Muscle layer of colon (tissue), 2 donors: ENCODE measurements at regions not wholly inside any gene's neighbourhood (a gene's known extent, or its start where the extent isn't known, plus 50 kb on each side); places are given as distances from the start of the nearest gene placed in this dataset.

Source experiments
- H3K27ac ChIP-seq: one replicate; pipeline ENCODE4 v1.7.0; 2013; ENCODE audit warnings: low read depth, mild to moderate bottlenecking, low read length, moderate library complexity
- H3K27me3 ChIP-seq, 2 donors: one replicate each; pipeline ENCODE4 v1.7.0; 2013; ENCODE audit warnings: low read length in 2 of 2, mild to moderate bottlenecking in 2 of 2; ENCODE audit not compliant: insufficient read depth in 2 of 2, control insufficient read depth in 1 of 2
- H3K36me3 ChIP-seq: one replicate; pipeline ENCODE4 v1.7.0; 2013; ENCODE audit warnings: mild to moderate bottlenecking, low read length; ENCODE audit not compliant: insufficient read depth
- H3K4me1 ChIP-seq: one replicate; pipeline ENCODE4 v1.7.0; 2013; ENCODE audit warnings: mild to moderate bottlenecking, low read length; ENCODE audit not compliant: insufficient read depth
- H3K4me3 ChIP-seq, 2 donors: one replicate each; pipeline ENCODE4 v1.7.0; 2013; ENCODE audit warnings: low read length in 2 of 2, low read depth in 1 of 2, mild to moderate bottlenecking in 1 of 2, moderate library complexity in 1 of 2
- H3K9ac ChIP-seq: one replicate; pipeline ENCODE4 v1.7.0; 2013; ENCODE audit warnings: low read length
- H3K9me3 ChIP-seq: one replicate; pipeline ENCODE4 v1.7.0; 2013; ENCODE audit warnings: mild to moderate bottlenecking, low read length
- donor health status: abdominal sarcoma.
- donor health status: Adenocarcinoma of cecum.

DNA sequence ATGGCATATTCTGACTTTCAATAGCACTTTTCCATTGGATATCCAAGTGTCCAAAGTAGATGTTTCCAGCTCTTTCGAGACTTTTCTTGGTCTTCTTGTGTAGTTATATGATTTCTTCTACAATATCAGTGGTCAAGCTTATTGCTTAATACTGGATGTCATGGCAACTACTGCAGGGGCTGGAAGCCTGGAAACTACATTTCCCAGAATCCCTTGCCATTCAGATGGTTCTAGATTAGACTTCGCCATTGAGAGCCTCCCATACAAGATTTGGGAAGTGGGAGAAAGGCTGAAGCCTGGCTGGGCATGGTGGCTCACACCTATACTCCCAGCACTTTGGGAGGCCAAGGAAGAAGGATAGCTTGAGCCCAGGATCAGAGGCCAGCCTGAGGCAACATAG is 153.6 kb downstream of the C16orf95 start:
- no peaks in the 10 kb centered on the region for H3K4me1 ChIP-seq
- H3K27ac ChIP-seq: no peak overlapping the region
- no peaks in the 10 kb centered on the region for H3K36me3 ChIP-seq
- H3K9ac ChIP-seq: no peak overlapping the region
- H3K27me3 ChIP-seq: peaks cover 0 to 4% of the 10 kb centered on the region in 2 donors
- no peaks in the 10 kb centered on the region for H3K9me3 ChIP-seq
- H3K4me3 ChIP-seq: no peak overlapping the region

DNA sequence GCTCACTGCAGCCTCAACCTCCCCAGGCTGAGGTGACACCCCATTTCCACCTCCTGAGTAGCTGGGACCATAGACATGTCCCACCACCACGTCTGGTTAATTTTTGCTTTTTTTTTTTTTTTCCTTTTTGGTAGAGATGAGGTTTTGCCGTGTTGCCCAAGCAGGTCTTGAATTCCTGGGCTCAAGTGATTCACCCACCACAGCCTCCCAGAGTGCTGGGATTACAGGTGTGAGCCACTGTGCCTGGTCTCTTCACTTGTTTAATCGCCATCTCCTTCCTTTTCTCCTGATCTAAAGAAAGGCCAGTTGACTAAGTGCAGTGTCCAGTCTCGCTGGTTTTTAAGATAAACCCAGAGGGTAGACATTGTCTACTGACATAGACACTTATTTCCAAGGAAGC is 152.0 kb downstream of the C16orf95 start:
- H3K27me3 ChIP-seq: peaks cover 0 to 4% of the 10 kb centered on the region in 2 donors
- H3K27ac ChIP-seq: no peak overlapping the region
- no peaks in the 10 kb centered on the region for H3K36me3 ChIP-seq
- no peaks in the 10 kb centered on the region for H3K9me3 ChIP-seq
- H3K4me1 ChIP-seq: no peaks in the 10 kb centered on the region
- no peak overlapping the region for H3K4me3 ChIP-seq
- H3K9ac ChIP-seq: no peak overlapping the region

GRCh38 chr16:87165885-87166284 is 151.3 kb downstream of the C16orf95 start:
- H3K36me3 ChIP-seq: no peaks in the 10 kb centered on the region
- no peak overlapping the region for H3K27ac ChIP-seq
- H3K4me3 ChIP-seq: no peak overlapping the region
- H3K9ac ChIP-seq: no peak overlapping the region
- no peaks in the 10 kb centered on the region for H3K4me1 ChIP-seq
- no peaks in the 10 kb centered on the region for H3K9me3 ChIP-seq
- H3K27me3 ChIP-seq: peaks cover 0 to 4% of the 10 kb centered on the region in 2 donors

DNA sequence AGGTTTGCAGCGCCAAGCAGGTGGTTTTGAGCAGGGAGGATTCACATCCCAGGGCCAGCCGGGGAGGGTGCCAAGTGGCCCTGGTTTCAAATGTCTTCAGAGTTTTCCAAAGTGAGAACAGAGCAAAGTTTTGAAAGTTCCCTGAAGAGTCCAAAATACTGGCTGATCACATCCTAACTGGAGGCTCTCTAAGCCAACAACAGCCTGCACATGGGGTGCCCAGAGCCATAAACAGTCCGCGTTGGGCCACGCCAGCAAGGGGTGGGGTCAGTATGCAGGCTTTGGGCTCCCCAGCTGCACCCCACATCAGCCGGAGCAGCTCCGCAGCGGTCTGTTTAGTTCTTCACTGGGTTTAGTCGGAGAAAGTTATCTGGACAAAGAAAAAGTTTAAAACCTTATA is 150.9 kb downstream of the C16orf95 start:
- Histone ChIP-seq H3K36me3 (no peaks in the 10 kb centered on the region), H3K27me3 (peaks cover 0 to 4% of the 10 kb centered on the region in 2 donors), H3K4me3 (no peak overlapping the region), H3K9me3 (no peaks in the 10 kb centered on the region), H3K27ac (no peak overlapping the region), H3K4me1 (no peaks in the 10 kb centered on the region), H3K9ac (no peak overlapping the region)

- no peaks in the 10 kb centered on the region for H3K9me3 ChIP-seq
- no peaks in the 10 kb centered on the region for H3K4me1 ChIP-seq
- no peak overlapping the region for H3K9ac ChIP-seq
- H3K27me3 ChIP-seq: peaks cover 0 to 4% of the 10 kb centered on the region in 2 donors
- H3K36me3 ChIP-seq: no peaks in the 10 kb centered on the region
- no peak overlapping the region for H3K27ac ChIP-seq
- no peak overlapping the region for H3K4me3 ChIP-seq
These were observed 150.3 kb downstream of the C16orf95 start for GRCh38 chr16:87166934-87167333.

GRCh38 chr16:87169509-87169995 is 147.6 kb downstream of the C16orf95 start:
- Histone ChIP-seq H3K27ac (no peak overlapping the region), H3K36me3 (no peaks in the 10 kb centered on the region), H3K4me3 (no peak overlapping the region), H3K9ac (no peak overlapping the region), H3K27me3 (no peaks in the 10 kb centered on the region), H3K4me1 (no peaks in the 10 kb centered on the region), H3K9me3 (no peaks in the 10 kb centered on the region)

GRCh38 chr16:87170310-87170709 is 146.9 kb downstream of the C16orf95 start:
- Histone ChIP-seq H3K9ac (no peak overlapping the region), H3K4me1 (no peaks in the 10 kb centered on the region)

DNA sequence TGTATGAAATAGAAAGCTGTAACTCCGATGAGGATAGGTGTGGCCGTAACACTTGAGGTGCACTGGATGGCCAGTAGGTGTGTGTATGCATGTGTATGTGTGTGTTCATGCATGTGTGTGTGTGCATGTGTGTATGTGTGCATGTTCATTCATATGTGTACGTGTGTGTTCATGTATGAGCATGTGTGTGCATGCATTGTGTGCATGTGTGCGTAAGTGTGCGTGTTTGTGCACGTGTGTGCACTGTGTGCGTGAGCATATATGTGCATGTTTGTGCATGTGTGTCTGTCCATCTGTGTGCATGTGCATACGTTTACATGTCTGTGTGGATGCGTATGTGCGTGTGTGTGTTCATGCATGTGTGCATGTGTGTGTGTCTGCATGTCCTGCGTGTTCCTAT is 145.5 kb downstream of the C16orf95 start:
- no peak overlapping the region for H3K9ac ChIP-seq
- no peak overlapping the region for H3K4me3 ChIP-seq

More at GRCh38 chr16:87170310-87170709, 146.9 kb downstream of the C16orf95 start:
- no peaks in the 10 kb centered on the region for H3K27me3 ChIP-seq
- H3K9me3 ChIP-seq: no peaks in the 10 kb centered on the region
- no peak overlapping the region for H3K4me3 ChIP-seq
- no peaks in the 10 kb centered on the region for H3K36me3 ChIP-seq
- no peak overlapping the region for H3K27ac ChIP-seq

GRCh38 chr16:87172632-87173031 is 144.6 kb downstream of the C16orf95 start:
- Histone ChIP-seq H3K4me1 (no peaks in the 10 kb centered on the region), H3K4me3 (no peak overlapping the region), H3K27ac (no peak overlapping the region), H3K9me3 (no peaks in the 10 kb centered on the region), H3K36me3 (no peaks in the 10 kb centered on the region), H3K9ac (no peak overlapping the region), H3K27me3 (peaks cover 0 to 12% of the 10 kb centered on the region in 2 donors)

More for the DNA sequence above, 145.5 kb downstream of the C16orf95 start:
- Histone ChIP-seq H3K36me3 (no peaks in the 10 kb centered on the region), H3K27ac (no peak overlapping the region), H3K9me3 (no peaks in the 10 kb centered on the region), H3K4me1 (no peaks in the 10 kb centered on the region), H3K27me3 (peaks cover 0 to 3% of the 10 kb centered on the region in 2 donors)

- no peaks in the 10 kb centered on the region for H3K36me3 ChIP-seq
- H3K4me1 ChIP-seq: no peaks in the 10 kb centered on the region
- no peak overlapping the region for H3K27ac ChIP-seq
- no peaks in the 10 kb centered on the region for H3K9me3 ChIP-seq
- H3K27me3 ChIP-seq: peaks cover 0 to 15% of the 10 kb centered on the region in 2 donors
- no peak overlapping the region for H3K4me3 ChIP-seq
- H3K9ac ChIP-seq: no peak overlapping the region
These were observed 143.8 kb downstream of the C16orf95 start for GRCh38 chr16:87173294-87173893.

DNA sequence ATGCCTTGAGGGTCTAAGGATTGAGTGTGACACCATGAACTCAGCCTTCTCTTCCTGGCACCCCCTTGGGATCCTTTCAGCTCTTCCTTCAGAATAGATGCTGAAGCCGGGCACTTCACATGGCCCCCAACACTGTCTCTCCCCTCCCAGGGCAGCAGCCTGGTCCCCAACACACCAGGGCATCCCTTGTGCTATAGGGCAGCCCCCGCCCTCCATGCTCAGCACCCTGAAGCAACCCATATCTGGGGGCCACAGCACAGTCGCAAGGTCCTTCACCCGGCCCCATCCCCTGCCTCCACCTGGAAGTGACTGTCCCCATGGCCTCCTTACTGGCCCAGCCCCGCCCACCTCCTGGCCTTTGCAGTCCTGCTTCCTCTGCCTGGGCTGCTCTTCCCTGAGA is 143.1 kb downstream of the C16orf95 start:
- H3K9me3 ChIP-seq: no peaks in the 10 kb centered on the region
- no peaks in the 10 kb centered on the region for H3K4me1 ChIP-seq
- no peak overlapping the region for H3K27ac ChIP-seq
- peaks cover 0 to 15% of the 10 kb centered on the region in 2 donors for H3K27me3 ChIP-seq
- H3K4me3 ChIP-seq: no peak overlapping the region
- no peaks in the 10 kb centered on the region for H3K36me3 ChIP-seq
- H3K9ac ChIP-seq: no peak overlapping the region

DNA sequence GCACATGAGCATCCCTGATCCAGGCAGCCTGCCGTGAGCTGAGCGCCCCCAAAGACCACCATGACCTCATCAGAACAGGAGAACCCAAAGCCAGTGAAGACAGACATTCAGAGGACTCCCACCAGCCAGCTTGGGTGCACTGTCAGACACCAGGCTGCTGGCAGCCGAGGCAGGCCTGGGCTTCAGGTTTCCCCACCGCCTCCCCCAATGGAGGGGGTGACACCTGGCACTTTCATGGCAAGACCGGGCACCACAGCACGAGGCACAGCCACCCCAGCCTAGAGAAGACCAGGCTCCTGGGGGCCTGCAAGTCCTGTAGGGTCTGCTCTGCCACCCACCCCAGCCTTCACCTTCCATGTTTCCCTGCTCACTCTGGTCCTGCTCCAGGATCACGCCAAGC is 140.5 kb downstream of the C16orf95 start:
- Histone ChIP-seq H3K27ac (no peak overlapping the region), H3K9ac (no peak overlapping the region), H3K36me3 (no peaks in the 10 kb centered on the region), H3K4me1 (no peaks in the 10 kb centered on the region), H3K4me3 (no peak overlapping the region), H3K27me3 (peaks cover 0 to 15% of the 10 kb centered on the region in 2 donors), H3K9me3 (no peaks in the 10 kb centered on the region)
